GM19397 (cell line): ENCODE measurements at regions not wholly inside any gene's neighbourhood (a gene's known extent, or its start where the extent isn't known, plus 50 kb on each side); places are given as distances from the start of the nearest gene placed in this dataset.
"Not testable (repeated sequence)": the region's sequence is repeated elsewhere in the genome, so short reads cannot be mapped to it uniquely, and the experiment has no call there.

Source experiments
- ATAC-seq: cut with Tn5 transposase; IDR thresholded peaks from one replicate; pipeline ENCODE4 v1.9.1; 2021; ENCODE audit warnings: mild to moderate bottlenecking, moderate library complexity; ENCODE audit not compliant: unreplicated experiment

- ATAC-seq: no peak
These were observed 184.4 kb upstream of the PKN2 start for GRCh38 chr1:88499671-88500070.

DNA sequence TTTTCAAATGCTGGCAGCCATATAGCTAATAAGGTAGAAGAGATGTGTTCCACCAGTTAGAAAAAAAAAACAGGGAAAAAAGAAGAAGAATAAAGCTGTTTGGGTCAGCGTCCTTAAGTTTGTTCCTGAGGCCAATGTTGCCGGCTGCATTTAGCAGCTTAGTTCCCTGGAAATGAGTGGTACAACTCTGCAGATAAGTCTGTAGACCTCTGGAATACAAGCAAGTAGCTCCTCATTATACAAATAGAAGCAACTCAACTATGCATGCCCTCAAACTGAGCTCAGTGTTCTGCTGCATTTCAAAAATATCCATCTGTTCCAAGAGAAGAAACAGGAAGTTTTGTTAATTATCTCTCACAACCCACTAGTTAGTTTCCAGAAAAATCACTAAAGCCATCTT lies 181.2 kb upstream of the PKN2 start:
- ATAC-seq: no peak

- no peak for ATAC-seq
These were observed 180.4 kb upstream of the PKN2 start for GRCh38 chr1:88503646-88504045.

DNA sequence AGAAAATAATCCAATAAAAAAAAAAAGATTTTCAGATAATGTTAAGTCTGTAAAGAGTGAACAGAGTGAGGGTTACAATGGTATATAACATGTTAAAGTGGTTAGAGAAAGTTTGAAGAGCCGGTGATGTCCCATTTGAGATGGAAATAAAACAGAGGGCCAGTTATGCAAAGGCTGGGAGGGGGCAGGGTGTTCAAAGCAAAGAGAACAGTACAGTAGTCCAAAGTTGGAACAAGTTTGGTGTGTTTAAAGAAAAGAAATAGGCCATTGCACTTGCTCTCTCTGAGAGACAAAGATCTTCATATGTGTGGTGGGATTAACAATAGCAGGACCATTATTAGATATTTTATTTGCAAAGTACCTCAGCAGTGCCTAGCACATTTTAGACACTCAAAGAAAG lies 179.5 kb upstream of the PKN2 start:
- ATAC-seq: no peak

DNA sequence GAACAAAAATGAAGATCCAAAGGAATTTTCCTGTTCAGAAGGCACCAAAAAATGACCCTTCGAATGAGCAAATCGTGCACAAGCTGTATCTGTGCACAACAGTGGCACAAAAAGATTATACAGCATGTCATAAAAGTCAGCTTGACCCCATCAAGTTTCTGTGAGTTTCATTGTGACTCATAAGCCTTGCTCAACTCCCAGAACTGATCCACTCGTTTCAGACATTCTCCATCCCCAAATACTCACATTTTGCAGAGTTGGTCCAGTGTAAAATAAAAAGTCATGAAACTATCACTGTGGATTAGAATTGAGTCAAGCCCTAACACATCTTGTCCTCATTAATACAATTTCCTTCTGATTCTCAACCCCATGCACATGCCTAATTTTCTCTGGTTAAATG lies 174.7 kb upstream of the PKN2 start:
- no peak for ATAC-seq

- no peak for ATAC-seq
These were observed 169.5 kb upstream of the PKN2 start for GRCh38 chr1:88514544-88515060.

DNA sequence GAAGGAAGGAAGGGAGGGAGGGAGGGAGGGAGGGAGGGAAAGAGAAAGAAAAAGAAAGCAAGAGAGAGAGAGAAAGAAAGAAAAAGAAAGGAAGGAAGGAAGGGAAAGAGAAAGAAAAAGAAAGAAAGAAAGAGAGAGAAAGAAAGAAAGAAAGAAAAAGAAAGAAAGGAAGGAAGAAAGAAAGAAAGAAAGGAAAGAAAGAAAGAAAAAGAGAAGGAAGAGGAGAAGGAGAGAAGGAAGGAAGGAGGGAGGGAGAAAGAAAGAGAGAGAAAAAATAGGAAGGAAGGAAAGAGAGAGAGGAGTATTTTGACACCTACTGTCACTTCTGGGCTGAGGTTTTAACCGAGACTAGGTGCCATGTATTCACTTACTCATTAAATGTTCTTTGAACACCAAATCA lies 166.6 kb upstream of the PKN2 start:
- ATAC-seq: not testable (repeated sequence)

DNA sequence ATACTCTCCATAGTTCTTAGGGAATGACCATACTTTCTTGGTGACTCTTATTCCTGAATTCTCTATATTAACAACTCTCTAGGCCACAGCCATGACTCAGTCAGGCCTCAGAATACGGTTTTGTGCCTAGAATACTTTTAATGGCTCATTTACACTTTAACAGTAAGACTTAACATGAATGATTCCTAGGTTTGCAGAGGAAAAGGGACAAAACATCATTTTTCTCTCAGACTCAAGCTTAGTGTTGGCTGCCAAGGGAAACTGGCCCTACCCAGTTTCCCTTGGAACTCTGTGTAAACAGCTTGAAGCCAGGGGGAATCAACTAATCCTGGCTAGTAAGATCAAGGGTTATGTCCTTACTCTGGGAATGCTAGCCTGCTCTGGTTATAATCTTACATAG lies 164.9 kb upstream of the PKN2 start:
- no peak for ATAC-seq

DNA sequence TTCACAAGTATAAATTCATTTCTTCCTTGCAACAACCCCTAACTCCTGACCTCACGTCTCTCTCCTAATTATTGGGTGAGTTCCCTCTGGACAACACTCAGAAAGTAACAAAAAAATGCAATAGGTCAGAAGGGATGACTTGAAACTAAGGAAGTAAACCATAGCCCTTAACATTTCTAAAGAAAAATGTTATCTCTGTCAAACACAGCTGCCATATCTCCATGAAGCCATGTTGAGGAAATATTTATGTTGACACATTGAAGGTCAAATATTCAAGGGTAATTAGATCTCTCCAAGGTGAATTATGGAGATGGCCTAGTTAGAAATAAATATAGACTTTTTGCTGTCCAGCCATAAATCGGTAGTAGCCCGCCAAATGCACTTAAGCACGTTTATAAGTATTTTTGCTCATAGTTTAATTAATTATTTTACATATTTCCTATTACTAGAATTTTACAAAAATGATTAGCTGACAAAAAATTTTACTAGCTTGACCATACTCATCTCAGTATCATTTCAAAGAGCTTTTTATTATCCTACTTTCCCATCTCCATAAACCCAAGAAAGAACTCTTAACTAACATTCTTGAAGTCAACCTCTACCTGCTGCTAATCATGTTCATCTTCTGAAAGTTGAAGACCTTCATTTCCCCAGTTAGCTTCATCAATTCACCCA lies 160.1 kb upstream of the PKN2 start:
- ATAC-seq: no peak

GRCh38 chr1:88526456-88526855 lies 157.6 kb upstream of the PKN2 start:
- ATAC-seq: no peak

DNA sequence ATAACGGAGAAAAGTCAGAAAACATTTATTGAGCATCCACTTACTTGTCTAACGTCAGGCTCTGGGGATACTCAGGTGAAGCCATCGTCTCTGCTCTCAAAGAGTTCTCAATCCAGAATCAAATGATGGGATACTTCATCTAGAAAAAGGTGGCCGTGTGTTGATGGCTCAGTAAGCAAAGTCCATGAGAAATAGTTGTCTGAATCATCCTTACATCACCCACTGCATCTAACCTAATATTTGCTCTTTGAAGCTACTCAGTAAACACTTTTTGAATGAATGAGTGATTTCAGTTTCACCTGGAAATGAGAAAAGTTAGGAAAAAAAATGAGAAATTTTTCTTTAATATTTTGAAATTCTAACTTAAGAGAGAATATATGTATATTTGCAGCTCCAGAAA lies 155.3 kb upstream of the PKN2 start:
- ATAC-seq: no peak

- ATAC-seq: no peak
These were observed 154.5 kb upstream of the PKN2 start for GRCh38 chr1:88529581-88529980.

GRCh38 chr1:88530246-88530645 lies 153.8 kb upstream of the PKN2 start:
- ATAC-seq: no peak

DNA sequence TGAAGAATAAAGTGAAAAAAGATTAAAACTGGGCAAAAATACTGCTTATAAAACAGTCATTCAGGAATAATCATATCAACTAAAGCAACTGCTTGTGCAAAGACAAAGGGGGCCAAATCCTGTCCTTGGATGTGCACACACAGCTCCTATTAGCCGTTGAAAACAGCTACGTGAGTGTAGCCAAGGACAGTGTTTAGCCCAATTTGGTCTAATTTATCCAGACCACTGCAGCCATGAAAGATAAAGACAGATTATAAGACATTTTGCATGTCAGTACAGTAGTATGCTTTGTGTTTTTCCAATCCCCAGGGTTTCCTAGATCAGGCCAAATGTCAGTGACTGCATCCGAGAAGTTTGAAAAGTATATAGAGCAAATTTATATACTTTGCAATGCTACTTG lies 146.3 kb upstream of the PKN2 start:
- ATAC-seq: no peak

DNA sequence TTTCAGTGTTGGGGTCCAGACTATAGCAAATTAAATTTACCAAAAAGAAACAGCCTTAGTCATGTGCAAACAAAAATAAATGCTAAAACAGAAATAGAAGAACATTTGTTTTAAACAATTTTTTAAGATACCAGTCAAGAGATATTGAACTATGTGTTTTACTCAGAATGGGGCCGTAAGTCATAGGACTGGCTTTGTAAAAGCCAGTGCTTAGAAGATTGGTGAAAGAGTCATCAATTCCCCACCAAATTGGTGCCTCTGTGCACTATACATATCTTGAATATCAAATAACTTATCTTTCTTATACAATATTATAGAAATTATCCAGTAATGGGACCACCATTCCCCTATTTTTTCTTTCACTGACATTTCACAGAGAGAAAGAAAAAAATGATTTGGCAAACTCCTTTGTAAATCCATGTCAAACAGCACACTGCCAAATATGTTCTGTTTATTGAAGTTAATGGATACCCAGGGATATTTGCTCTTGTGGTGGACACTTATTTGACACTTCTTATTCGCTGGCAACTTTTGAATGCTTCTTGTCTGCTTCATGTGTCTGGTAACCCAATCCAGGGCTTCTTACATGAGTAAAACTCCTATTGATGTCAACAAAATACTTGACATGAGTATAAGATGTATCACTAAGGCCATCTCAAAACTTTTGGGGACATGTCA lies 145.7 kb upstream of the PKN2 start:
- no peak for ATAC-seq

DNA sequence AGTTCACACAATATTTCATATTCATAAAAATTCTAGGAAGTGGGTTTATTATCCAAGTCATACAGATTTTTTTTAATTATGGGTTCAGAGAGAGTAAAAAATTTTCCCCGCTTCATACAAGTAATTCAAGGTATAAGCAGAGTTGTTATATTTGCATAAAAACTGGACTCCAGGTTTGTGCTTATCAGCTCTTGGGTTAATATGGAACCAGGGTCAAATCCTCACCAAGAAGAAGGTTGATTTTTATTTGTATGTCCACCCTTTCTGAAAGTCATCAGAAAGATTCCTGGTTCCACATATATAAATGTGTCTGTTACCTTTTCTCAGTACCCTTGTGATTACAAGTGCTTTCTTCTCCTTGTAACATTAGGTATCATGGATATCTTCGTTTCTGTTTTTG lies 143.8 kb upstream of the PKN2 start:
- no peak for ATAC-seq

DNA sequence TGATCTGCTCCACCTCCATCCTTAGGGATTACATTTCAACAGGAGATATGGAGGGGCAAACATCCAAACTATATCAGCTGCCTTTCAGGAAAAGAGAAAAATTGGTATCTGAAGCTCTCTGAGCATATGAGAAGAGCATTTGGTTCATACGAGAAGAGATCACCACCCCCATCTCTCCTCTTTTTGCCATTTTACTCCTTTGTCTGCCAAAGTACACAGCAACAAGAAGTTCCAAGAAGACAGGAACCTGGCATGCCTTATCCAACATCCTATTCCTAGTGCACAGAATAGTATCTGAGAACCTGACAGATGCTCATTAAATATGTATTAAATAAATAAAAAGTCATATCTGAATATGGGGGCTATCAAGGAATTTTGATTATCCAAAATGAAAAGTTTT lies 142.5 kb upstream of the PKN2 start:
- ATAC-seq: no peak

DNA sequence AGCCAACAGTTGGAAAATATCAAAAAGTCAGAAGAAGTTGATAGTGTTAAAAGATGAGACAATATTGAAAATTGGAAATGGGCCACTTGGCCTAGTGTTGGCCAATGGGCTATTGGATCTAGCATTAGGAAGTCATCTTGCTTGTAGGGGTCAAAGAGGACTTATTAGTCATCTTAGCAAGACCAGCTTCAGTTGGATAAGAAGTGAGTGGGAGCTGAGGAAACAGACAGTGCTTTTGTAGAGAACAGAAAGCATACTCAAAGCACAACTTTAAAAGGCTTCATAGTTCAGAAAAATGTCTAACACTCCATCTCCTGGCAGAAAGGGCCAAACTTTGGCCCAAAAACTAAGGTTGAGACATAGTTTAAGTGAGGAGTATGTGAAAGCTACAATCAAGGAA lies 139.9 kb upstream of the PKN2 start:
- no peak for ATAC-seq

DNA sequence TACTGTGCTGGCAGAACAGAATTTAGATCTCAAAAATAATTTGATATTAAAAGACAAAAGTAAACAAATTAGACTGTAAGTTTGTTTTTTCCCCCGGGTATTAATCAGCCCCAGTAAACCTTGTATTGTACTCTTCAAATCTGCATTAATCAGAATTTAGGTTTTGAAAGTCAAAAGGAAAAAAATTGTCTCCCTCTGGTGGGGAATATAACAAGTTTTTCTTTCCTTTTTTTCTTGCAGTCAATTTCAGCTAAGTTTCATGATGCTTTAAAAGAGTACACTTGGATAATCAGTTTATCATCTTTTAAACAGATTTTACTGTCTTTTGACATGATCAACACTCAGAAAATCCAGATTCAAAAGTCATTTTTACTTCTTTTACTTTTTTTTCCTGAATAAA lies 134.5 kb upstream of the PKN2 start:
- ATAC-seq: no peak

DNA sequence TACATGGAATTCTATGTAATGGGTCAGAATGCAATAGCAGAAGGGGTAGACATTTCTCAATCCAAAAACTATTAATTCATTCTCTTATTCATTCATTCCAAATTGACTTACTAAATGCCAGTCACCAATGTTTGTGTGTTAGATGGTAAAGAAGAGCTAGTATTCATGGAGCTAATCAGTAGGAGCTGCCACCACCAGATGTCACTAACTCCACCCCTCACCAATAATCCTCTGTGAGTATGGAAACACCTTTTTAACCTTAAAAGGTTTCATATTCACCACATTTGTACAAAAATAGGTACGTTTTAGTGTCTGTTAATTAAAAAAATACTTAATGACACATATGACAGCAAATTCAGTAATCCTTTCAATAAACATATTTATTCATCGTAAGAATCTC lies 131.8 kb upstream of the PKN2 start:
- no peak for ATAC-seq

GRCh38 chr1:88557014-88557413 lies 127.1 kb upstream of the PKN2 start:
- ATAC-seq: no peak

DNA sequence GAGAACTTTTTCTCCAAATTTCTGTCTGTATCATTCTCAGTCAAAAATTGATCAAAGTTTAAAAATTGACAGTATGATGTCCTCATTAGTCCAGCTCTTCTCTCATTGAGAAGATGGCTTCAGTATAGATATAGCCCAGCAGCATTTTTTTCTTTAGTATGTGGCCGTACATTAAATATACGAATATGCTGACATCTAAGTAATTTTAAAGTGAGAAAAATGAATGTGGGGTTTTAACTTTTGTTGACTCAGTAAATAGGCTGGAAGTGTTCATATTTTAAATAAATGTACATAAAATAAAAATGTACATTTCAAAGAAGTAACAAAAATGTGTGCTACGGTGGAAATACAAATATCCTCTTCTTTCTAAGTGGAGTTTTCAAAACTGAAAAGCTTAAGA lies 123.5 kb upstream of the PKN2 start:
- ATAC-seq: no peak

- ATAC-seq: no peak
These were observed 121.1 kb upstream of the PKN2 start for GRCh38 chr1:88562991-88563390.
